Colonic mucosa (tissue), 4 donors: ENCODE measurements at regions not wholly inside any gene's neighbourhood (a gene's known extent, or its start where the extent isn't known, plus 50 kb on each side); places are given as distances from the start of the nearest gene placed in this dataset.

Source experiments
- DNase-seq: peaks from one replicate; pipeline ENCODE4 v3.0.0-alpha.2; 2020
- H3K27ac ChIP-seq: fragments of 200-600 bp; one replicate; pipeline ENCODE4 v1.8.0; 2021
- H3K27me3 ChIP-seq: fragments of 200-600 bp; one replicate; pipeline ENCODE4 v1.8.0; 2021
- H3K36me3 ChIP-seq: fragments of 200-600 bp; one replicate; pipeline ENCODE4 v1.8.0; 2021
- H3K4me1 ChIP-seq: fragments of 200-600 bp; one replicate; pipeline ENCODE4 v1.8.0; 2021; ENCODE audit warnings: mild to moderate bottlenecking
- H3K4me3 ChIP-seq: fragments of 200-600 bp; one replicate; pipeline ENCODE4 v1.8.0; 2021
- H3K9ac ChIP-seq, 2 donors: one replicate each; pipeline ENCODE4 v1.7.0; 2013; ENCODE audit warnings: control low read depth in 2 of 2, low read depth in 2 of 2, low read length in 2 of 2
- H3K9me3 ChIP-seq: fragments of 200-600 bp; one replicate; pipeline ENCODE4 v1.8.0; 2021
- CTCF ChIP-seq: fragments of 200-600 bp; IDR thresholded peaks from one replicate; pipeline ENCODE4 v1.8.0; 2022; ENCODE audit warnings: antibody characterized with exemption, mild to moderate bottlenecking
- intact Hi-C: fragments of 100-400 bp; cut with DNase I; formaldehyde crosslinking; loops from one replicate; pipeline ENCODE4 v1.14.1; 2022
- donor health status: healthy.
- donor health status: DM: no; HTN: no; CAD: no.
- donor health status: DM: no; HTN: no; CAD: no.

GRCh38 chr4:58070726-58071125 lies 960.5 kb upstream of the IGFBP7 start:
- no peaks in the 10 kb centered on the region for H3K27me3 ChIP-seq
- no peaks in the 10 kb centered on the region for H3K36me3 ChIP-seq
- H3K9me3 ChIP-seq: no peaks in the 10 kb centered on the region
- H3K4me1 ChIP-seq: no peaks in the 10 kb centered on the region
- intact Hi-C loops: no loop called here
- no peak overlapping the region for H3K9ac ChIP-seq
- no peak for TF ChIP-seq CTCF
- H3K4me3 ChIP-seq: no peak overlapping the region
- DNase-seq: no peak
- no peak overlapping the region for H3K27ac ChIP-seq

- Histone ChIP-seq H3K9ac (no peak overlapping the region), H3K27me3 (no peaks in the 10 kb centered on the region), H3K27ac (no peak overlapping the region), H3K4me1 (no peaks in the 10 kb centered on the region), H3K36me3 (no peaks in the 10 kb centered on the region), H3K9me3 (no peaks in the 10 kb centered on the region), H3K4me3 (no peak overlapping the region)
- no peak for DNase-seq
- intact Hi-C loops: no loop called here
- no peak for TF ChIP-seq CTCF
Observed at GRCh38 chr4:58064653-58065052, 954.5 kb upstream of the IGFBP7 start.

- intact Hi-C loops: no loop called here
- Histone ChIP-seq H3K27me3 (no peaks in the 10 kb centered on the region), H3K27ac (no peak overlapping the region), H3K9ac (no peak overlapping the region), H3K4me3 (no peak overlapping the region), H3K4me1 (no peaks in the 10 kb centered on the region), H3K9me3 (no peaks in the 10 kb centered on the region), H3K36me3 (no peaks in the 10 kb centered on the region)
- no peak for TF ChIP-seq CTCF
- no peak for DNase-seq
Observed at GRCh38 chr4:58063404-58064160, 953.4 kb upstream of the IGFBP7 start.

GRCh38 chr4:58061967-58062366 lies 951.8 kb upstream of the IGFBP7 start:
- no peak overlapping the region for H3K4me3 ChIP-seq
- H3K9me3 ChIP-seq: no peaks in the 10 kb centered on the region
- intact Hi-C loops: no loop called here
- TF ChIP-seq CTCF: no peak
- H3K4me1 ChIP-seq: no peaks in the 10 kb centered on the region
- no peak overlapping the region for H3K9ac ChIP-seq
- H3K27me3 ChIP-seq: no peaks in the 10 kb centered on the region
- no peak overlapping the region for H3K27ac ChIP-seq
- DNase-seq: no peak
- H3K36me3 ChIP-seq: no peaks in the 10 kb centered on the region

GRCh38 chr4:58050439-58050838 lies 940.3 kb upstream of the IGFBP7 start:
- H3K4me3 ChIP-seq: no peak overlapping the region
- intact Hi-C loops: no loop called here
- TF ChIP-seq CTCF: no peak

More at GRCh38 chr4:58050439-58050838, 940.3 kb upstream of the IGFBP7 start:
- Histone ChIP-seq H3K9ac (no peak overlapping the region), H3K36me3 (no peaks in the 10 kb centered on the region), H3K4me1 (no peaks in the 10 kb centered on the region), H3K27ac (no peak overlapping the region), H3K27me3 (no peaks in the 10 kb centered on the region), H3K9me3 (no peaks in the 10 kb centered on the region)
- DNase-seq: no peak
